GM12878 (cell line): ENCODE measurements at regions not wholly inside any gene's neighbourhood (a gene's known extent, or its start where the extent isn't known, plus 50 kb on each side); places are given as distances from the start of the nearest gene placed in this dataset.
"Not testable (repeated sequence)": the region's sequence is repeated elsewhere in the genome, so short reads cannot be mapped to it uniquely, and the experiment has no call there.

ENCODE experiments used
- ATAC-seq: fragments of 200-7000 bp; cut with Tn5 transposase; 3 replicates; pipeline ENCODE4 v1.9.1; 2020; ENCODE audit warnings: mild to moderate bottlenecking, moderate library complexity
- BruUV-seq: library from RNA; stranded (reverse); fragments of 400-500 nt; replicated peaks from 2 replicates; lab custom pipeline; 2021; lab: Mats Ljungman, UMichigan
- CTCF ChIA-PET: fragments of 300-600 bp; sonication (Branson Sonifier 250); formaldehyde crosslinking; extraction: SDS; loops from one replicate; lab custom pipeline; 2021; ENCODE audit warnings: inconsistent platforms; lab: Yijun Ruan, JAX
- POLR2A ChIA-PET: fragments of 350-600 bp; formaldehyde crosslinking; extraction: SDS; loops from one replicate; lab custom pipeline; 2021; ENCODE audit warnings: inconsistent platforms; lab: Charles Lee
- RAD21 ChIA-PET: fragments of 300-600 bp; sonication (Branson Sonifier 250); formaldehyde crosslinking; loops from one replicate; lab custom pipeline; 2023; ENCODE audit warnings: antibody characterized with exemption; ENCODE audit not compliant: unreplicated experiment; lab: Charles Lee
- SMC1A ChIA-PET: fragments of 300-600 bp; sonication (Branson Sonifier 250); formaldehyde crosslinking; loops from one replicate; lab custom pipeline; 2023; ENCODE audit not compliant: unreplicated experiment, uncharacterized antibody; lab: Charles Lee
- DNase-seq: peaks from one replicate; pipeline ENCODE4 v3.0.0-alpha.2; 2011; ENCODE audit warnings: low read depth, low spot score
- FAIRE-seq: peaks from 3 replicates; lab custom pipeline; 2011; peaks lifted over from hg19 to GRCh38; lab: Jason Lieb, UNC
- H2AFZ ChIP-seq: 2 replicates; pipeline ENCODE4 v1.6.0; 2011; ENCODE audit warnings: low read depth, low read length, control low read depth; ENCODE audit not compliant: control insufficient read depth
- H3K27ac ChIP-seq: 2 replicates; pipeline ENCODE4 v1.5.1; 2011; ENCODE audit warnings: control low read depth; ENCODE audit not compliant: control insufficient read depth, insufficient read depth
- H3K27me3 ChIP-seq, 2 experiments: replicated peaks in 1 of 2; 2 replicates each; pipeline versions ENCODE4 v1.6.0 to v1.6.1; 2011; ENCODE audit warnings: low read length in 1 of 2; ENCODE audit not compliant: control insufficient read depth in 2 of 2, insufficient read depth in 2 of 2
- H3K36me3 ChIP-seq, 2 experiments: 2 replicates each; pipeline ENCODE4 v1.5.1; 2011; ENCODE audit warnings: low read length in 1 of 2; ENCODE audit not compliant: control insufficient read depth in 2 of 2, insufficient read depth in 2 of 2
- H3K4me1 ChIP-seq: 2 replicates; pipeline ENCODE4 v1.6.1; 2011; ENCODE audit warnings: mild to moderate bottlenecking, low read length, moderate library complexity, mixed read lengths; ENCODE audit not compliant: control insufficient read depth, insufficient read depth
- H3K4me2 ChIP-seq: 2 replicates; pipeline ENCODE4 v1.6.0; 2011; ENCODE audit warnings: control low read depth; ENCODE audit not compliant: control insufficient read depth, insufficient read depth
- H3K4me3 ChIP-seq: fragments of 200-600 bp; sonication (generic); 2 replicates; pipeline ENCODE4 v1.5.1; 2016
- H3K79me2 ChIP-seq: 2 replicates; pipeline ENCODE4 v1.6.0; 2011; ENCODE audit warnings: low read length; ENCODE audit not compliant: control insufficient read depth, insufficient read depth
- H3K9ac ChIP-seq: 2 replicates; pipeline ENCODE4 v1.8.0; 2011; ENCODE audit warnings: low read length, control low read depth, mixed read lengths; ENCODE audit not compliant: control insufficient read depth, insufficient read depth
- H3K9me3 ChIP-seq: replicated peaks from 3 replicates; pipeline ENCODE4 v1.5.1; 2011; ENCODE audit warnings: mild to moderate bottlenecking, low read length; ENCODE audit not compliant: control insufficient read depth, insufficient read depth
- H4K20me1 ChIP-seq: 2 replicates; pipeline ENCODE4 v1.6.0; 2011; ENCODE audit not compliant: control insufficient read depth, insufficient read depth
- MEF2A ChIP-seq: IDR thresholded peaks from 2 replicates; pipeline ENCODE4 v1.6.1; 2011; ENCODE audit warnings: low read depth, mild to moderate bottlenecking, low read length, moderate library complexity; ENCODE audit not compliant: insufficient read depth
- PAX5 ChIP-seq: IDR thresholded peaks from 2 replicates; pipeline ENCODE4 v1.6.1; 2011; ENCODE audit warnings: low read depth, low read length, borderline replicate concordance
- RBBP5 ChIP-seq: fragments of 200-600 bp; sonication (generic); conservative IDR thresholded peaks from 2 replicates; pipeline ENCODE4 v1.6.1; 2016
- WGBS: methylation state at CpG from one replicate; pipeline ENCODE4 v1.1.6; 2016; ENCODE audit warnings: low lambda C conversion rate; ENCODE audit not compliant: insufficient replicate concordance, insufficient coverage; ENCODE audit errors: missing lambda C conversion rate; 5-methylcytosine and 5-hydroxymethylcytosine counted together
- in situ Hi-C: fragments of 300-500 bp; cut with MboI; formaldehyde crosslinking; loops from 9 replicates; pipeline ENCODE4 v1.14.3; 2018; ENCODE audit warnings: mixed read lengths
- intact Hi-C: fragments of 100-400 bp; cut with micrococcal nuclease; formaldehyde crosslinking; loops from one replicate; pipeline ENCODE4 v1.14.2; 2022; ENCODE audit not compliant: unreplicated experiment
- TF ChIP-seq, protein P1 (sequence below): fragments of 450-650 bp; IDR thresholded peaks from 2 replicates; pipeline ENCODE4 v1.6.1; 2016; ENCODE audit warnings: mild to moderate bottlenecking

DNA sequence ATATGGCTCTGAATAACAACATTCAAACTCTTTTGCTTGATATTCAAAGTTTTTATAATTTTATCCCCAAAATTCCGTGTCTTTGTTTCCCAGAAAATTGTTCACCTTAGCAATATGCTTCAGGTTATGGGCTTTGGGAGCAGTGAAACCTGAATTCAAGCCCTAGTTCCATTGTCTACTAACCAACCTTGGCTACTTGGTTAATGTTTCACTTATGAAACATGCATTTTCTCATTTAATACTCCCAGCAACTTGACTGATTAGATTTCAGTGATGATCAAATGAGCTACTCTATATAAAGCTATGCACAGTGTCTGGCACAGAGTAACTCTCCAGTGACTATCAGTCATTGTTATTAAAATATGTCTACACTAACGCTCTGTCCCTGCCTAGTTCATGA, 192.2 kb upstream of the TENT5A start:
- Histone ChIP-seq H2AFZ (no peak overlapping the region), H3K27ac (no peak overlapping the region), H4K20me1 (no peaks in the 10 kb centered on the region), H3K36me3 (no peaks in the 10 kb centered on the region), H3K4me1 (no peaks in the 10 kb centered on the region), H3K4me3 (no peak overlapping the region), H3K4me2 (no peak overlapping the region), H3K9ac (no peak overlapping the region), H3K79me2 (no peaks in the 10 kb centered on the region), H3K9me3 (no peaks in the 10 kb centered on the region), H3K27me3 (no peaks in the 10 kb centered on the region)
- in situ Hi-C loops (no loop called here), intact Hi-C loops (no loop called here)
- ChIA-PET SMC1A (interaction anchor here (0.8 to 2.4 kb wide), 6 partner anchors 14 to 377 kb away, joined by 3 to 15 read pairs (median 4); no protein-coding TSS in a partner anchor), RAD21 (interaction anchor here (1.0 to 2.1 kb wide), 2 partner anchors 51 to 182 kb away, joined by 3 to 5 read pairs; no protein-coding TSS in a partner anchor), CTCF (interaction anchor here (1.4 kb wide), 1 partner anchor 14 kb away, joined by 5 read pairs; no protein-coding TSS in a partner anchor), POLR2A (interaction anchor here (0.6 kb wide), 1 partner anchor 268 kb away, joined by 4 read pairs; no protein-coding TSS in a partner anchor)
- BruUV-seq: no TSS peak
- TF ChIP-seq MEF2A (no peak), RBBP5 (no peak), PAX5 (no peak)
- TF ChIP-seq, protein P1, sequence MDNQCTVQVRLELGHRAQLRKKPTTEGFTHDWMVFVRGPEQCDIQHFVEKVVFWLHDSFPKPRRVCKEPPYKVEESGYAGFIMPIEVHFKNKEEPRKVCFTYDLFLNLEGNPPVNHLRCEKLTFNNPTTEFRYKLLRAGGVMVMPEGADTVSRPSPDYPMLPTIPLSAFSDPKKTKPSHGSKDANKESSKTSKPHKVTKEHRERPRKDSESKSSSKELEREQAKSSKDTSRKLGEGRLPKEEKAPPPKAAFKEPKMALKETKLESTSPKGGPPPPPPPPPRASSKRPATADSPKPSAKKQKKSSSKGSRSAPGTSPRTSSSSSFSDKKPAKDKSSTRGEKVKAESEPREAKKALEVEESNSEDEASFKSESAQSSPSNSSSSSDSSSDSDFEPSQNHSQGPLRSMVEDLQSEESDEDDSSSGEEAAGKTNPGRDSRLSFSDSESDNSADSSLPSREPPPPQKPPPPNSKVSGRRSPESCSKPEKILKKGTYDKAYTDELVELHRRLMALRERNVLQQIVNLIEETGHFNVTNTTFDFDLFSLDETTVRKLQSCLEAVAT: no peak
- WGBS: 6% methylated on average over 2 of the region's 2 CpGs
- no peak for ATAC-seq
- DNase-seq: no peak
- no peak for FAIRE-seq

- CTCF ChIA-PET: interaction anchor here (0.5 kb wide), 1 partner anchor 200 kb away, joined by 3 read pairs; no protein-coding TSS in a partner anchor
- DNase-seq, H3K27me3 ChIP-seq, H3K4me1 ChIP-seq, H2AFZ ChIP-seq, SMC1A ChIA-PET, H3K27ac ChIP-seq, H4K20me1 ChIP-seq, intact Hi-C loops, BruUV-seq, H3K9ac ChIP-seq, H3K9me3 ChIP-seq, H3K79me2 ChIP-seq, POLR2A ChIA-PET, ATAC-seq, H3K4me3 ChIP-seq, in situ Hi-C loops, H3K4me2 ChIP-seq, H3K36me3 ChIP-seq, FAIRE-seq: not testable (repeated sequence)
- RAD21 ChIA-PET: interaction anchor here (1.0 kb wide), 1 partner anchor 8 kb away, joined by 5 read pairs; no protein-coding TSS in a partner anchor
- WGBS: 0% methylated on average over 2 of the region's 3 CpGs
Measured at GRCh38 chr6:81942842-81943241, 190.4 kb upstream of the TENT5A start.
